SK-N-MC (cell line): ENCODE measurements at regions not wholly inside any gene's neighbourhood (a gene's known extent, or its start where the extent isn't known, plus 50 kb on each side); places are given as distances from the start of the nearest gene placed in this dataset.

Experiments used
- EZH2 ChIP-seq: fragments of 200-600 bp; sonication (generic); IDR thresholded peaks from one replicate; pipeline ENCODE4 v1.6.1; 2017; ENCODE audit warnings: antibody characterized with exemption
- FOXP2 ChIP-seq: optimal IDR thresholded peaks from 2 replicates; pipeline ENCODE3; 2011; ENCODE audit warnings: mild to moderate bottlenecking, moderate library complexity; ENCODE audit not compliant: insufficient read depth; ENCODE audit errors: extremely low read length, control extremely low read depth
- POLR2AphosphoS5 ChIP-seq: IDR thresholded peaks from 2 replicates; pipeline ENCODE4 v1.6.1; 2012; ENCODE audit warnings: mild to moderate bottlenecking, low read depth, low read length, borderline replicate concordance

DNA sequence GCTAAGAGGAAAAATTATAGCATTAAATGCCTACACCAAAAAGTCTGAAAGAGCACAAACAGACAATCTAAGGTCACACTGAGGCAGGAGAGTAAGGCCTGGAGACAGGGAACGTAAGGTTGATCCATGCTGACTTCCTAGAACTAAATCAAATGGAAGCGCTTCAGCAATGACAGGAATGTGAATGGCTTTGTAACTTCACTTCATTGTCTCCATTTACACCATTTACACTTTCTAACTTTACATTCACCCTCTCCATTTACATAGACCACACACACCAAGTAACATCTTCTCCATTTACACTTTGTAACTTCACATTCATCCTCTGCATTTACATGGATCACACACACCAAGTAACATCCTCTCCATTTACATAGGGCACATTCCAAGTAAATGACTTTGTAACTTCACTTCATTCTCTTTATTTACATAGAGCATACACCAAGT, 103.1 kb upstream of the SPATS2L start:
- TF ChIP-seq POLR2AphosphoS5 (no peak), EZH2 (no peak), FOXP2 (no peak)
